Activated CD4-positive, alpha-beta T cell treated with anti-CD3 and anti-CD28 coated beads, Interleukin-2, amount 50 U/mL, for 16 hours (primary cell): ENCODE measurements at regions not wholly inside any gene's neighbourhood (a gene's known extent, or its start where the extent isn't known, plus 50 kb on each side); places are given as distances from the start of the nearest gene placed in this dataset.
A peak's percentile ranks its signal among the peaks of the same experiment; 100 is the strongest.

Source experiments
- DNase-seq: peaks from one replicate; pipeline ENCODE4 v3.0.0-alpha.2; 2020

DNA sequence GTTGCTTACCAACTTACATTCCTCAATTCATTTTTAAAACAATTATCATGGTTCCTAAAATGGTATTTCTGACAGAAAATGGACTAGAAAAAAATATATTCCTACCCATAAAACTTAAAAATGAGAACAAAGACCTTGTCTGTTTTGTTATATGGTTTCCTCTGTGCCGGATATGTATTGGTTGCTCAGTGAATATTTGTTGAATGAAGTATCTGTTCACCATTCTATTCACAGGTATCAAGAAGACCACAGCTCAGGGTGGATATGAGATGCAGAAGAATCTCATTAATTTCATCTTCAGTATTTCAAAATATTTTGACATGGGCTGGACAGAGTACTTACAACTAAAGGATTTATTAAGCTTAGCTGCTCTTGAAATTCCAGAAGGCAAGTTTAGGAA, 58.1 kb downstream of the TUSC7 start:
- no peak for DNase-seq

DNA sequence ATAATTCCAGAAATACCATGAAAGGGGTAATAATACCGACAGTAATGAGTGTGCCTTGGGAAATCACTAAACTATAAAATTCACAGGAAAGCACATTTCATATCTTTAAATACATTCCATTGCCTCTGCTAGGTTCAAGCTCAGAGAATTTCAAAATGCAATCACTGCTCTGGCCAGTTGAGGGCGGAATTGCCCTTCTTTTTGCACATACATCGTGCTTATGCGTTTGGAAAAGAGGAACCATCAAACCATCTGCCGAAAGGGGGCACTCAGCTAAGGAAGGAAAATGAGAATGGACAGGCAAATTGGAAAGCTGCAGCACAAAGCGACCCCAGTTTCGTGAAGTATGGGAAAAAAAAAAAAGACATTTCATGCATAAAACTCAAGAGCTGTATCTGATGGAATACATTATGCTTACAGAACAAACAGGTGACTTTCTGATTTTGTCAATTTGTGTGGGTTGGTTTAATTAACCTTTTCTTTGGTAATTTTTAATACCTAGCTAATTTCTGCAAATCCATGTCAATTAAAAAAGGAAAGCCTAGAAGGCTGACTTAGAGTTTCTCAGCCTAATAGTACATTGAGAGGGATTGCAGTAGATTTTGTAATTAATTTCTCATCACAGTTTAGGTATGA, 61.4 kb downstream of the TUSC7 start:
- peak; percentile 66 for DNase-seq

DNA sequence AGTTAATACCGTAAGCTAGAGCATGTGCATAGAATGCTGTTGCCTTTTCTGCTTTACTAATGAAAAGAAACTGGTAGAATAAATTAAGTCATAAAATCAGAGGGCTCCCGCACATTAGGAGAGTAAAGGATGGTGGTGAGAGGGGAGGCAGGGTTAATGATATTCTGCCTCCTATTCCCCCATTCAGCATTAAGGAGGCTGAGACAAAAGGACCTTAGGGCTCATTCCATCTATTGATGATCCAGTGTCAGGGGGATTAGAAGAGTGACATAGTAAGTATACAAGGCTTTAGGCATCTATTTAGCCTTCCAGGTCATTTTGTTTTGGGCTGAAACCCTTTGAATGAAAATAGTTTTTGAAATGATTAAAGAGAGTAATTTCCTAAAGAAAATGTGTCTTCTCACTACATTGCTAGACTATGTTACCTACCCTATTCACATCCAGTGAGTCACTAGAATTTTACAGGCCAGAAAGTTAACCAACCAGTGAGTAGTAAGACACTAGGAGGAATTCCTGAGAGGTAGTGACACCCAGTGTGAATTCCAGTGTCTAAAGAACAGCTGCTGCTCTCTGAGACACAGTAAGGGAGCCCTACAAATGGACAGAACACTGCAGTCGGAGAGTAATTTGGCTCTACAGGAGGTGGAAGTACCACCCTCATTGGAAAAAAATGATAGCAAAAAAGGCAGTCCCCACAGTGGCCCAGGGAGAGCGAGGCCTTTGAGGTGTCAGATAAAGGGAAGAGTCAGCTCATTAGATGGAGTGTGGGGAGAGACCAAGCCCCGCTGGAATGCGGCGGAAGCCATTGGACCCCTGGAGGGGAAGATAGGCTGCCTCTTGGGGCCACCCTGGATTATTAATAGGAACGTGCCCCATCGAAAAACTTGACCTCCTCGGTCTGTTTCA, 67.6 kb downstream of the TUSC7 start:
- no peak for DNase-seq

DNA sequence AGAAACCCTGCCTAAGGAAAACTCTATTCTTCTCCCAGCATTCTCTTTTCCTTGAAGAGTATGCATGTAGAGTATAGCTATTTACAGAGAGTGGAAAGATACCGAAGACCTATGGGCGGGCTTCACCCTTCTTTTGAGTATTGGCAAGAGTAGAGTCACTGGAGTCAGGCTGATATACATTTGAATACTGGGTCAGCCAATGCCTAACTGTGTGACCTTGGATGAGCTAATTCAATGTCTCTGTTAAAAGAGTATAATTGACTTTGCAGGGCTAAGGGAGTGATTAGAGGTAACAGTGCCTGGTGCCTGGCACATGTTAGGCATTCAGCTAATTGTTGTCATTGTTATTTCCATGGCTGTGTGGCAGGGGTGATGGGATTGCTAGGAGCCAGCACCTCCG, 75.6 kb downstream of the TUSC7 start:
- no peak for DNase-seq

DNA sequence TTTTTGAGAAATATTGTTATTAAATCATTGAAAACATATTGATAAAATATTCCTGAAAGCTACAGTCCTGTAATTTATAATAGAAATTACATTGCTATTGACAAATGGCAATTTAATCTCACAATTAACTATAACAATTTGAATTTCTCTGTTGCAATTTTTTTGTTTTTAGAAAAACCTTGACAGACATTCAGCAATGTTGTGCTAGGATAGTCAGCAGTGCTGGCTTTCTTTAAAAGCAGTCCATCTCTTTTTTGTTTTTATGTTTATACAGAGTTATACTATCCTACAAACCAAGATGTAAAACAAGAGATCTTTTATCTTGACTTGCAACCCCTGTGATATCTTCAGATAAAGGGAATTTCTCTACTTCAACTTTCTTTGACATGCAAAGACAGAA, 93.1 kb downstream of the TUSC7 start:
- DNase-seq = no peak

DNA sequence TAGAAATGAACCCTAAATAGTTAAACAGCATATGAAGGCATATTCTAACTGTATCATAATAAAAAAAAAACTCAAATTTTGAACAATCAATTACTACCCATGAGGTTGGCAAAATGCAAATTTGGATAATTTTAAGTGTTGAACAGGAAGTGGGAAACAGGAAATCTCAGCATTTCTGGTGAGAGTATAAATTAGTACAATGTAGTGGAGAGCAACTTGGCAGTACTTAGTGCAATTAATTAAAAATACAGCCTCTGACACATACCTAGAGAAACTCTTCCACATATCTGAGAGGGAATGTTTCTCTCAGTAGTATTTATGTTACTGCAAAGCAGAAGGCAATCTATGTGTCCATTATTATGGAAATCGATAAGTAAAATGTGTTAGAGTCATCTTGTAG, 96.8 kb downstream of the TUSC7 start:
- no peak for DNase-seq

DNA sequence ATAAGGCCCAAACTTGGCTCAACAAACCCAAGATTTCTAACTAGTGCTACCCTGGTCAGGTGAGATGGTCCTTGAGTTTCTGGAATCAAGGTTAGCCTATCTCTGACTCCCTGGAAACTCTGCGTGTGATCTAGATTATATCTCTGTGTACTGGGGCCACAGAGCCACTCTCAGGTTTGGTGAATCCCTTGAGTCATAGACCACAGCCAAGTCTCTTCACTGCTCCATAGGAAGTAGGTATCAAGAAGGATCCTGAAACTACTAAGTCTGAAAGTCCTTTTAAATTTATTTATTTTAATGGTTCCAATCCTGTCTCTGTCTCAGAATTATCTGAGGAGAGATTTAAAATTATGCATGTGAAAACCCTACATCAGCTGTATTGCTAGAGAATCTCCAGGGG, 99.1 kb downstream of the TUSC7 start:
- no peak for DNase-seq

DNA sequence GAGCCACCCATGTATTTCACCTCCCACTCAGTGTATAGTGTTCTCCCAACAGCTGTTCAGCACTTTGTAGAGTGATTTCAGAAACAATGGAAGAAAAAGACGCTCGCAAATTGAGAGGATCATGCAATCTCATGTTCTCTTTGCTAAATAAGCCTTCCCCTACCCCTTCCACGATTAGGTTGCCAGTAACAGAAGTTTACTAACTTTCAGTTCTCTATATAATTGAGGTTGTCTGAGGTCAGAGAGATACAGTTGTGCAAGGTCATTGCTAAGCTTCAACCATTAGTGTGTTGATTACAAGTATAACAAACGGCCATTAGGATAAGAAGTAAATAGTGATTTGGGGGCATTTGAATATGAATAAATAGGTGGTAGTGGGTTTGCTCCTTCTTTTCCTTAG, 99.6 kb downstream of the TUSC7 start:
- DNase-seq = no peak

DNA sequence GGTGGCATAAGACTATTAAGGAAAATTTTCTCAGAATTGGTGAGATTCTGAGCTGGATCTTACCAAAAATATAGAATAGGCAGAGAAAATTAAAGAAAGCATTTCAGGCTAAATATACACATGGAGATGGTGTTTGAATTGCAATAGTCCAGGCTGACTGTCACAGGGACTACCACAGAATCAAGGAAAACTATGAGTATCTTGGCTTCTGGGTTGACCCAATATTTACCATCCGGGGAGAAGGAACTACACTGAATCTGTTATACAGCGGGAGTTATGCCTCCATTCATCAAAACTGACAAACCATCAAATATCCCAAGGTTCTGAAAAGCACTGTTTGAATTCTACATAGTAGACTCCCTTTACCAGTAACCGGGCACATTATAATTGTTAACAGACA, 102.2 kb downstream of the TUSC7 start:
- DNase-seq = no peak

DNA sequence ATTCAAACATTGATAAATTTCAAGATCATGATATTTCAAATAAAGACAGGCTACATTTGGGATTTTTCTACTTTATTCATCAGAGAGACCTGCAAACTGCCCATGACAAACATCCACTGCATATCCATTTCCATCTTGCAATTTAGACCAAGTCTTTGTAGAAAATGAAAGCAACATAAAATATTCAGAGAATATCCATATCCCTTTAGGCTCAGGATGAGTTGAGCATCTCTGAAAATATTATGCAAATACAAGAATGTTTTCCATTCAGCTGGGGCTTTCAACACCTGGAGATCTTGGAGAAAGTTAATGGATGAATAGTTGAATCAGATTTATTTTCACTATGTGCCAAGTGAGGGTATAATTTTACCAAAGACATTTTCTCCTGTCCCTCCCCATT, 103.4 kb downstream of the TUSC7 start:
- no peak for DNase-seq

DNA sequence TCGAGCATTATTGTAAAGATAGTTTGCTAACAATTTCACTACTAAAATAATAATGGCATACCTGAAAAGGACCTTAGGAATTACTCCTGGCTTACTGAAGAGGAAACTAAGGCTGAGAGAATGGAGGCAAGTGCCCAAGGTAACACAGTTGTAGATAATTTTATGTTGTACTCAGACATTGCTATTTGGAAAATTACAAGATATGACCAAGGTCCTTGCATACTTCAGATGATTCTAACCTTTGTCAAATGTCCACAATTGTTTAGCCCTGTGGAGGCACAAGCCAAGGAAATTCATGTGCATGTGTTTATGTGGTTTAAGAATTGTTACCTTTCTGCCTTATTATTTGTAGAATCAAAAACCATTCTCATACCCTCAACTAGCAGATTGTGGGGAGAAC, 105.7 kb downstream of the TUSC7 start:
- DNase-seq = no peak

DNA sequence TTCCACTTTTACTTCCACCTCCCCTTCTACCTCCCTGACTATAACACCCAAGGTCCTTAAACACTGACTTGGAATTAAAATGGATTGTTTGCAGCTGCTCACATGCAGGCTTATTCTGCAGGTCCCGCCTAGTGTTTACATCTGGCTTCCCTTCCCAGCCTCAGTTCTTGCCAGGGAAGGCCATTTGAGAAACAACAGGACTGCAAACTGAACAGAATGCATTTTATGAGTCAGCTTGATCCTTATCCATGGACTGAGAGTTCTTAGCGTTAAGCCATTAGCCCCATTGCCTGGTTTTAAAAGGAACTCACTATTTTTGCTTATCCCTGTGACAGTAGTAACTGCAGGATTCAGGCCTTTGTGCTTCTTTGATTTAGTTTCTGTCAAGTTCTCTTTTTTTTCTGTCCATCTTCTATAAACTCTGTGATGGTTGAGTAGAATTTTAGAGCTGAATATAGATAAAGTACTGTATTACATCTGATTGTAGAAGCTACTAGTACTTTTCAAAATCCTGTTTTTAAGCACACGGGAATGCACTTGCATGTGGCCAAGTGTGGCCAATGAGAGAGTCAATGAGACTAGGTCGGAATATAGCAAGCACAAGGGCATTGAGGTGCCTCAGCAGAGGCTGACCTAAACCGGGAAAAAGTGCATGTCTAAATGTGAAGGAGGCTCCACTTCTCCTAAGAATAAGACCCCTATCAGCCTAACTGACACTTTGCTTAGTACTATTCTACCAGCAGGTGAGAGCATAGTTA, 106.4 kb downstream of the TUSC7 start:
- no peak for DNase-seq

DNA sequence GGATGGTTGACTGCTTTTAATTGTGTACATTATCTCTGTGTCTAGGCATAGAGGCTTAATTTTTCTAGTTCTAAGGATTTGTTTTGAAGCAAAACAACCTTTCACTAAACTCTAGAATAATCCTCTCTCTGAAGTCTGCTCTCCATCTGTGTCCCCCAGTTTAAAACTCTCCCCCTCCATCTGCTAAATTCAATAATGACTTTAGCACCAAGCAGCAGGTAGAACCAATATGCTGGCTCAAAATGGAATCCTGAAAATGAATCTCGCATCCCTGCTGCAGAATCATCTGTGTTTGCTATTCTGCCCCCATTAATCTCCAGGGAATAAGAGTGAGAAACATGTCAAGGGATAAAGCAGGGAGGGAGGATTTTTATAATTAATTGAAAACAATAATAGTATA, 111.8 kb downstream of the TUSC7 start:
- no peak for DNase-seq

DNA sequence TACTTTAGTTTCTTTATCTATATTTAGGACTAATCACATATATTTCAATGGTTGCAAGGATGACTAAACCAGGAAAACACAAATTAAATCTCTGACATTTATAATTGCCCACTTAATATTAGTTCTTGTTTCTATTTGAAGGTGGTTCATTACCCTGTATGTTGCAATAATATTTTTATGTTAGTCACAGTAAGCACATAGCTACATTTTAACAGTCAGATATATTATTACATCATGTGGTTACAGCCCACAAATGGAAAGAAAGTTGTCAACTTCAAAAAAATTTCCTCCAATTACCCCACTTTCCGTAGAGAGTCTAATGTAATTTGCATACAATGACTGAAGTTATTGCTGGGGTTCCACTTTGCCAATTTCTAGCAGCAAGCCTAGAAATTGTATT, 114.6 kb downstream of the TUSC7 start:
- DNase-seq = no peak

DNA sequence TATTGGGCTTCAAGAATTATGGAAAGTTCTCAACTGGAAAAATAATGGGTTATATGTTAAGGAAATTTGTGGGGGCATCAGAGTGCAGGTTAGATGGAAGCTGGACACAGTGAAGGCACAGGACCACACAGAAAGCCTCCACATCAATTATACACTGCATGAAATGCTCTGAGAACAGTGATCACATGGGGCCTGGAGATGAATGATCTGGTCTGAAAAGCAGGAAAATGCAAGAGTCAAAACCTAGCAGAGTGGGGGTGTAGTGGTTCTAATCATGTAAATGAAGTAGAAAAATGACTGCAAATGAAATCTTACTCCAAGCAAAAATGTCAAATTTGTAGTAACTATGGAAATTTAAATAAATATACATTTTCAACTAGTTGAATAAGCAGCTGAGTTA, 123.6 kb downstream of the TUSC7 start:
- DNase-seq = no peak

DNA sequence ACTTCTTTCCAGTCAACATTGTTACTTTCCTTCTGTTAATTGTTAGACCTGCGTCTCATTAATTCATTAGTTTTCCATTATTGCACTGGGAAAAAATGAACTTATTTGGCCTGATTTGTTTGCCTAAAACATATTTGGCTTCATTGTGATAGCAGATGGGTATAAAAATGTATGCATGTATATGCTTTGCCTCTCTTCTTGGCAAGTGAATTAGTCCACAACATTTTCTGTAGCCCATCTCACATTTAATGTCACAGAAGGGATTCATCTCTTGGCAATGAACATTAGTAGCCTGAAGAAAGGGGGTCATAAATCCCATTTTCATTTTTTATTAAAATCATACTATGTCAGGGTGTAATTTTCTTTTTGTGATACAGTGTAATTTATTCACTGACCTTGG, 125.2 kb downstream of the TUSC7 start:
- no peak for DNase-seq

DNA sequence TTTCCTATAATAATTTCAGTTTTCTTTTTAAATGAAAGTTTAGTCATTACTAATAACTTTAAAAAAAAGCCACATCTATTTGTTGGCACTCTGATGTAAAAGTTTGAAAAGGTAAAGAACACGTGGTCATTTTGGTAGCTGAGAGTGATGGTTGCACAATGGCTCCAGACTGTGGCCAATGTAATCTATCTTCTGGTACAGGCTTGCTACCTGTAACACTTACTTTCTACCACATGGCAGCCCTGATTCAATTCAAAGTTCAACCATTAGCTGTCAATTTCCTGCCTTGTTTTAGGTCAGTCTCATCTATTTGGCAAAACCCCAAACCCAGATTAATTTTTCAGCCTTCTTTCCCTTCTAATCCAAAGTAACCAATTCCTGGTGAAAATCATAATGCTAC, 126.1 kb downstream of the TUSC7 start:
- no peak for DNase-seq

DNA sequence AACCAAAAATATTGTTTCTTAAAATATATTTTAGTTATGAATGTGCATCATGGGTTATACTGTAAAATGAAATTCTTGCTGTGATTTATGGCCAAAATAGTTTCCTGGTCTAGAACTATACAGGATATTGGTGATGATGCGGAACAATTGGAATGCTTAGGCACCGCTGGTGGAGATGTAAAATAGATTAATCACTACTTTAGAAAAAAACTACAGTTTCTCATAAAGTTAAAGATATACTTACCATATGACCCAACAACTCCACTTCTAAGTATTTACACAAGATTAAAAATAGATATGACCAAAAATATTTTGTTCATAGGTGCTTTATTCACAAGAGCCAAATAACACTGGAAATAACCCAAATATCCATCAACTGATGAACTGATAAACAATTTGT, 126.7 kb downstream of the TUSC7 start:
- no peak for DNase-seq

DNA sequence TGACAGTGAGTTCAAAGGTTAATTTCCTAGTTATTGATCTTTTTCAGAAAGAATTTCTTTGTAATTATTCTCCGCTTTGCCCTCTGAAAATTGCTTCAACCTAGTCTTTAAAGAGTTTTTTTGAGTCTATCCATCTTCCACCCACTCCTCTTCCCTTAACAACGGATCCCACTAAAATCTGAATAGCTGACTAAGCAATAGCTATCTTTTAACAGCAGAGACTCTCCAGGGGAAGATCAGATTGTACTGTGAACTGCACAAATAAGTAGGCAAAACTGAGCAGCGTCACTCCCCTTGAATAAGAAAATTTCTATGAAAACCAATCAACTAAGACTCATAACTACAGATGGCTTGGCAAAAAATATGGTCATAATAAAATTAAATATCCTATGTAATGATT, 127.9 kb downstream of the TUSC7 start:
- DNase-seq = no peak

DNA sequence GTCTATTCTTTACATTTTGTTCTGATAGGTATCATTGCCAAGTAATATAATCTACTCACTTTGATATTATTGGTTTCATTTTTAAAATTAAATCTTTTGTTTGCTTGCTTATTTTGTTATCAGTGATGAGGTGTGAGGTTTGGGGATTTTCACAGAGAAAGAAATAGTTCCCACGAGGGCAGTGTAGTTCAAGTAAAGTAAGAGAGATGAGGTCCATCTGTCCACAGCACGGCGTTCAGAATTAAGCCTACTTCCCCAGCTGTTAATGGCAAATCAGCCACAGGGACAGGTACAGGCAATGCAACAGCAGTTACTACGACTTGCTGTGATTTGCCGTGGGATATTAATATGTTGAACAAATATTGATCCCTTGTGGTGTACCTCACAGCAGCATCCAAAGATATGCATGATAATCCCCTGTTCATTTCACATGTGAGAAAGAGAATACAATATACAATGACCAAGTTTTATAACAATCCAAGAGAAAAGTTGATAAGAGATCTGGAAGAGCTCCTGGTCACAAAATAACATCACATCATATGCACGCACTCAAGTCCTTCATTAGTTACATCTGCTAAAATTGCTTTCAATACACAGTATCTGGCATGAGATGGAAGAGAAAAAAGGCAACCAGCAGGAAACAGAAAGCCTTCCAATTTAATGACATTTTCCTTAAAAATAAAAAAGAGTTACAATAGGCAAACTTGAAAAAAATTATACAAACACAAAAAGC, 131.6 kb downstream of the TUSC7 start:
- no peak for DNase-seq

DNA sequence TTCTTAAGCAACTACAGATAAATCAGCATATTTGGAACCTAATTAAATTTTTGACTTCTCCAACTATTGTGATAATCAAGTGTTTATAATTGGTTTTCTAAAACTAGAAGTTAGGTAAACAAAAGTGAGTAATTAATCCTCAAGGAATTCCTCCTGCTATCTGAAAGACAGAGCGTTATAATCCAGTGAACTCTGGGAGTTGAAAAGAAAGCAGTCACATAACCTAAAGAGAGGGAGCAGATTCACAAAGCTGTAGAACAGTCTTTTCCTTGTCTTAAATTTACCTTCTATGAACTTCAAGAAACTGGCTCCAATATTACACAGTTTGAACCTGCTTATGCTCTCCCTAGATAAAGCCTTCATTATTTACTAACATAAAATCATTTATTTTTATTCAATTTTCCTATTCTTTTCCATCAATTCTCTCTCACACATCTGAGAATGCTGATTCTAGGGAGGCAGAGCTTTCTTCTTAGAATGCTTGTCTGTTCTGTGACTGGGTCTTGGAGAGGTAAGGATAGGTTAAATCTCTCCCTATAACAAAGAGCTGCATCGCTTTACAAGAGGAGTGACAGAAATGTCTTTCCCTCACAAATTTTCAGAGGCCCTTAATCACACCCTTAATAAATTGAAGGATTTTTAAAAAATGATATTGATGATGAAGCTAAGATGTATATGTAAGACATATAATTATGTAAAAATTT, 132.8 kb downstream of the TUSC7 start:
- no peak for DNase-seq

DNA sequence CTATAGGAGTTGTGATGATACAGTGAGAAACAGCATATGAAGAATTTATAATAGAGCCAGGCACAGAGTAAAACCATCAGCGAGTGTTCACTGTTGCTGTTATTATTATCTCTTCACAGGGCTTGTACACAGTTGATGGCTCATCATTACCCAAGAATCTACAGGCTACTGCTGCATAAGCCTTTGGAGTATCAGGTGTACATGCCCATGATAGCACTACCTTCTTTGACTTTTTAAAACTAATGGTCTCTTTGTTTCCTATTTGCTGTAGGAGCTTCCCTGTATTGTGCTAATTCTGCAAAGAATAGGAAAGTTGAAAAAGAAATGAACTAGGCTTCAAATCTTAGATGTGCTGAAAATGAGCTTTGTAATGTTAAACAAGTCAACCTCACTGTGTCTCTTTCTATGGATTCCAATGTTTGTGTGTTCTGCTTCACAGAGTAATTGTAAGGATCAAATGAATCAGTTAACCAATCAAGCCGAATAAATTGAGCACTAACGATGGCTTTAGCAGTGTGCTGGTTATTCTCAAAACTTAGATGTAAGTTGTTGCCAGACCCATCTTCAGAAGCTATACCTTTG, 138.8 kb downstream of the TUSC7 start:
- DNase-seq = no peak
